SK-N-MC (cell line): ENCODE measurements at regions not wholly inside any gene's neighbourhood (a gene's known extent, or its start where the extent isn't known, plus 50 kb on each side); places are given as distances from the start of the nearest gene placed in this dataset.

Experiments
- DNase-seq: peaks from one replicate; pipeline ENCODE4 v3.0.0-alpha.2; 2011; ENCODE audit warnings: low read depth, low spot score
- H3K27ac ChIP-seq: fragments of 200-600 bp; sonication (generic); 2 replicates; pipeline ENCODE4 v1.5.1; 2016; ENCODE audit warnings: mixed run types
- H3K36me3 ChIP-seq: fragments of 200-600 bp; sonication (generic); 2 replicates; pipeline ENCODE4 v1.6.1; 2017; ENCODE audit warnings: antibody characterized with exemption, low read length, mixed read lengths; ENCODE audit not compliant: insufficient read depth
- H3K4me3 ChIP-seq: fragments of 200-600 bp; sonication (generic); 2 replicates; pipeline ENCODE4 v1.5.1; 2016
- H3K9ac ChIP-seq: fragments of 200-600 bp; sonication (generic); 2 replicates; pipeline ENCODE4 v1.8.0; 2017; ENCODE audit warnings: mixed run types, mixed read lengths; ENCODE audit not compliant: insufficient read length
- H3K9me3 ChIP-seq: fragments of 200-600 bp; sonication (generic); 2 replicates; pipeline ENCODE4 v1.6.1; 2017; ENCODE audit warnings: low read depth, mild to moderate bottlenecking, antibody characterized with exemption, low read length, moderate library complexity, mixed read lengths
- EZH2 ChIP-seq: fragments of 200-600 bp; sonication (generic); IDR thresholded peaks from one replicate; pipeline ENCODE4 v1.6.1; 2017; ENCODE audit warnings: antibody characterized with exemption
- FOXP2 ChIP-seq: optimal IDR thresholded peaks from 2 replicates; pipeline ENCODE3; 2011; ENCODE audit warnings: mild to moderate bottlenecking, moderate library complexity; ENCODE audit not compliant: insufficient read depth; ENCODE audit errors: extremely low read length, control extremely low read depth
- POLR2AphosphoS5 ChIP-seq: IDR thresholded peaks from 2 replicates; pipeline ENCODE4 v1.6.1; 2012; ENCODE audit warnings: mild to moderate bottlenecking, low read depth, low read length, borderline replicate concordance

DNA sequence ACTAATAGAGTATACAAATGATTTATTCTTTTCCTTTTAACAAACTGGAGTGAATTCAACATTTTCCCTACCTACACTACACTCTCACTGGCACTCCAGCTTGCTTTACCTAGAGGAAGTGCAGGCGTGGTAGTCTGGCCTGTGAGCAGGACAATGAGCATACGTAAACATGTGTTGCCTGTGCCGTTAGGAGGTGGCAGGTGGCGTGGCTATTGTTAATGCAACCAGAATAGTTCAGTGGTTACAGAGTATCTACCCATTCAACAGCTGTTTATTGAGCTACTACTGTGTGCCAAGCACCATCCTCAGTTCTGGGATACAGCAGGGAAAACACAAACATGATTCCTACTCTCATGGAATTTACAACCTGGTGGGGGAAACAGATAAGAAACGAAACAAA is 299.7 kb upstream of the KAZN start:
- Histone ChIP-seq H3K36me3 (no peaks in the 10 kb centered on the region), H3K27ac (no peak overlapping the region), H3K4me3 (no peak overlapping the region), H3K9ac (no peak overlapping the region), H3K9me3 (no peaks in the 10 kb centered on the region)
- no peak for DNase-seq
- no peak for TF ChIP-seq POLR2AphosphoS5
- TF ChIP-seq FOXP2: no peak
- TF ChIP-seq EZH2: no peak

DNA sequence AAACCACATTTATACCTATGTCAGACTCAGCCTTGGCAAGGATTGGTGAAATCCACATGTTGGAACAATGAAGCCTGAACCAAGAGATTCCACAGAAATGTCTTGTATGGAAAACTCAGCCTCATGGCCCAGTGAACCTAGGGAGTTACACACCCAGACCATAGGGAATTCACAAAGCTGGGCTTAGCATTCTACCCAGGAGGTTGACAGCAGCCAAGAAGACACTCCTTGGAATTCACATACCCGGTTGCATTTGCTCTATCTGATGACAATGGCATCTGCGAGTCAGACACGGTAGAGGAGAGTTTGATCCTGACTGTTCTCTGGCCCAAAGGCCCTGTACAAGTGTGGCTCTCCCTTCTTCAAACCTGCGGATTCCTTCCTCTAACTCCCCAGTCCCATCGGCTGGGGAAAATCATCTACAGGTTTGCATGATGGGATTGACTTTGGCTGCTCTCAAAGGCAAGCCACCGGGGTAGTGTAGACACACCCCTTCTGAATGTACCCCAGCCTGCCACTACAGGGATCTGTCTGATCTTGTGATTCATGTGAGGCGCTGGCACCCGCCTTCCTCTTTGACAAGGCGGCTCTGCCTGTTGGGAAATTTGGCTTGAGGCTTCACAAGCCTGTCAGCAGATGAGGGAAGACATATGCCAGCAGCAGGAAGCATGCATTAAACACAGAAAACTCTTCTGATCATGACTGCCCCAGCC is 297.3 kb upstream of the KAZN start:
- H3K27ac ChIP-seq: no peak overlapping the region
- TF ChIP-seq POLR2AphosphoS5: no peak
- TF ChIP-seq FOXP2: no peak
- TF ChIP-seq EZH2: no peak
- no peak overlapping the region for H3K4me3 ChIP-seq

DNA sequence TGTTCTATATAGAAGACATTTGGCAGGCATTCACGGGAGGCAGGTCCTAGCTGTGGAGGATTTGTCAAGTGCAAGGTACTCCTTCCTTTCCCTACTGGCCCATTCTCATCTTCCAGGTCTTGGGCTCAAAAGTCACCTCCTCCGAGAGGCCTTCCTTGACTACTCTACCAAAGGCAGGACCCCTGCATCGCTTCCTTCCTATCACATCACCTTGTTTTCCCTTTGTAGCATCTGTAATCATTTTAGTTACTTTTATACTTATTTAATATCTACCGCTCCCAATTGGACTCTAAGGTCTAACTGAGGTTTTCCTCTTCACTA is 296.8 kb upstream of the KAZN start:
- H3K36me3 ChIP-seq: no peaks in the 10 kb centered on the region
- no peak for DNase-seq
- H3K4me3 ChIP-seq: no peak overlapping the region
- H3K9me3 ChIP-seq: no peaks in the 10 kb centered on the region
- no peak overlapping the region for H3K9ac ChIP-seq
- TF ChIP-seq POLR2AphosphoS5 (no peak), FOXP2 (no peak), EZH2 (no peak)
- H3K27ac ChIP-seq: no peak overlapping the region

More for the DNA sequence above, 297.3 kb upstream of the KAZN start:
- H3K9ac ChIP-seq: no peak overlapping the region
- H3K36me3 ChIP-seq: no peaks in the 10 kb centered on the region
- no peaks in the 10 kb centered on the region for H3K9me3 ChIP-seq
- no peak for DNase-seq

DNA sequence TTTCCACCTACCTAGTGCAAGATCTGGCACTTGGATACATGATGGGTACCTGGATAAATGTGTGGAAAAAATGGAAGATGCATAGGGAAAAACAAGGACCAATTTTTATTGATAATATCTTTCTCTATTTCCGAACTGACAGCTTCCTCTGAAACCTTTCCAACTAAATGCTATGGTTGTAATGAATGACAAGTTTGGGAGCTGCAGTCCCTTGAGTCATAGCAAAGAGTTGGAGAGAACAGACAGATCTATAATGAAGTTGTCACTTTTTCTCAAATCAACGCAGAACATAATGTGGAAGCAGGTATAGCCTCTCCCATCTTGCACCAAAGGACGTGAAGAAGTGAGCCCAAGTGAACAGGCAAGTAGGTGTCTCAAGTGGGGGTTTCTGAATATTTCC is 296.5 kb upstream of the KAZN start:
- H3K36me3 ChIP-seq: no peaks in the 10 kb centered on the region
- TF ChIP-seq POLR2AphosphoS5 (no peak), EZH2 (no peak), FOXP2 (no peak)
- DNase-seq: no peak
- H3K9ac ChIP-seq: no peak overlapping the region
- H3K27ac ChIP-seq: no peak overlapping the region
- H3K9me3 ChIP-seq: no peaks in the 10 kb centered on the region
- H3K4me3 ChIP-seq: no peak overlapping the region

DNA sequence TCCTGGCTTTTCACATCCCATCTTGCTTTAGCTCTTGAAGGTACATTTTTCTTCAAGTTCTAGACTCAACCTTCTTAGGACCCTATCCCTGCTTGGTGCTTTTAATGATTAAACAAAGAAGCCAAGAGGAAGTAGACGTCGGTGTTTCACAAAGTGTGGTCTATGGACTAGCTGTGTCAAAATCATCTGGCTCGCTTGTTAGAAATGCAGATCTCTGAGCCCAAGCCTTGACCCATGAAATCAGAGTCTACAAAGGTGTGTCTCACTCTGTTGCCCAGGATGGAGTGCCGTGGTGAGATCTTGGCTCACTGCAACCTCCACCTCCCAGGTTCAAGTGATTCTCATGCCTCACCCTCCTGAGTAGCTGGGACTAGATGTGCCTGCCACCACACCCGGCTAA is 295.5 kb upstream of the KAZN start:
- Histone ChIP-seq H3K9me3 (no peaks in the 10 kb centered on the region), H3K9ac (no peak overlapping the region), H3K27ac (no peak overlapping the region), H3K36me3 (no peaks in the 10 kb centered on the region), H3K4me3 (no peak overlapping the region)
- TF ChIP-seq EZH2: no peak
- no peak for TF ChIP-seq FOXP2
- TF ChIP-seq POLR2AphosphoS5: no peak
- no peak for DNase-seq

DNA sequence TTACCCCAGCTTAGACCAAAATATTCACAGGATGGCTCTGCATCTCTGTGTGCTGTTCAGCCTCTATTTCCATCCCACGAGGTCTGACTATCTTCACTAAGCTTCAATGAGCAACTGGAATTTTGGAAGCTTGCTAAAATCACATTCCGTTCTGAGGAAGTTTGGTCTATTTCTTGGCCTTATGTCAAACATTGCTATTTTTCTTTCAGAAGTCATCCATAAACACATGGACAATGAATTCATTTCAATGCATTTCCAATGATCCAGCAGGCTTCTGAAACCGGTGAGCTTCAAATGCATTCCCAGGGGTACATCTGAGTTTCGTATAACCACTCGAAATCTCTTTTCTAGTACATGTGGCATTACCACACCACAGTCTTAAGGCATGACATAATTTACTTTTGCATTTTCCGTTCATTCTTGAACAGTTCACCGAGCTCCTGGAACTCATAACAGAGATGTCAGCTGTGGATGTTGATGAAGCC is 294.1 kb upstream of the KAZN start:
- Histone ChIP-seq H3K36me3 (no peaks in the 10 kb centered on the region), H3K4me3 (no peak overlapping the region), H3K9me3 (no peaks in the 10 kb centered on the region), H3K9ac (no peak overlapping the region), H3K27ac (no peak overlapping the region)
- DNase-seq: no peak
- TF ChIP-seq POLR2AphosphoS5: no peak
- TF ChIP-seq EZH2: no peak
- TF ChIP-seq FOXP2: no peak

DNA sequence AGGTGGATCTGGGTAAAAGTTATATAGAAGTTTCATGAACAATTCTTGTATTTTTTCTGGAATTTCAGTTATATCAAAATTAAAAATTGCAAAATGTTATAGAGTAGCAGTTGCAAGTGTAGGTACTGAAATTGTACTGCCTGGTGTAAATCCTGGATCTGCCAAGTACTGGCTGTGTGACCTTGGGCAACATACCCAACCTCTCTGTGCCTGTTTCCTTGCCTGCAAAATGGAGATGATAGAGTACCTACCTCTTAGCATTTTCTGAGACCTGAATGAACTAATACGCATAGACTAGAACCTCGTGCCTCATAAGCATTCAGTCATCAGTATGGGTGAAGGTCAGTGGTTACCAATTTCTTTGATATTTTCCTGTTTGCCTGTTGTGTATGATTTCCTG is 290.0 kb upstream of the KAZN start:
- H3K9me3 ChIP-seq: no peaks in the 10 kb centered on the region
- no peak overlapping the region for H3K27ac ChIP-seq
- no peak overlapping the region for H3K9ac ChIP-seq
- no peak for DNase-seq
- TF ChIP-seq POLR2AphosphoS5 (no peak), EZH2 (no peak), FOXP2 (no peak)
- H3K4me3 ChIP-seq: no peak overlapping the region
- H3K36me3 ChIP-seq: no peaks in the 10 kb centered on the region

DNA sequence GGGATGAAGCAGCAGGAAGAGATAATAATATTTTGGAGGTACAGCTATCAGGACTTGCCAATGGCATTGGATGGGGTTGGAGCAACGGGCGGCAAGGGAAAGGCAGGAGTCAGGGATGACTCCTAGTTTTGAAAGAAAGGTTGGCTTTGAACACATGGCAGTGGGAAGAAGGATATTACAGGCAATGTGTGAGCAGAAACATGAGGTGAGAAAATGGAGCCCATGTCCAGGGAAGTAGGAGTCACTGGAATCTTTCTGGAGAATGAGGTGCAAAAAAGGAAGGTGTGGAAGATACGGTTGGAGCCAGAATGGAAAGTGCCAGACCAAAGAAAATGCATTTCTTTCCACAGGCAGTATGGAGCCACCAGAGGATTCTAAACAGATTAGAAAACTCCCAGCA is 288.5 kb upstream of the KAZN start:
- no peak for DNase-seq
- H3K9me3 ChIP-seq: no peaks in the 10 kb centered on the region
- TF ChIP-seq FOXP2 (no peak), POLR2AphosphoS5 (no peak), EZH2 (no peak)
- H3K4me3 ChIP-seq: no peak overlapping the region
- no peaks in the 10 kb centered on the region for H3K36me3 ChIP-seq
- H3K9ac ChIP-seq: no peak overlapping the region
- H3K27ac ChIP-seq: no peak overlapping the region

DNA sequence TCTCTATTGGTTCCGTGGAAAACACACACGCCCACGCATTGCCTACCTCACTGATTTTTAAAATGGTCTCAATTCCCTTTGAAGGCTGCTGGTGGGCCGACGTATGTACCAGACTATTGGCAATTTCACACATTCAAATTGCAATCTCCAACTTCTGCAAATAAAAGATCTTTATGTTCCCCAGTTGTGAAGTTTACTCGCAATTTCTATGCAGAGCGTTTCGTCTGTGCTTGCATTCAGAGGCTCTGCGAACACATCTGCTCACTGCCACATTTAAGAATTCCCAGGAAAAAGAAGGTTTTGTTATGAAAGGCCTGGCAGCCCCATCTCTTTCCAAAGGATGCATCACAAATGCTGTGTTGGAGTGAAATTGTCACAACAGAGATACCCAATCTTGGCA is 288.0 kb upstream of the KAZN start:
- no peak overlapping the region for H3K9ac ChIP-seq
- TF ChIP-seq FOXP2 (no peak), EZH2 (no peak)
- DNase-seq: no peak
- no peaks in the 10 kb centered on the region for H3K9me3 ChIP-seq
- no peak overlapping the region for H3K4me3 ChIP-seq
- no peak overlapping the region for H3K27ac ChIP-seq
- H3K36me3 ChIP-seq: no peaks in the 10 kb centered on the region
